SW480 (cell line): ENCODE measurements at regions not wholly inside any gene's neighbourhood (a gene's known extent, or its start where the extent isn't known, plus 50 kb on each side); places are given as distances from the start of the nearest gene placed in this dataset.
"Not testable (repeated sequence)": the region's sequence is repeated elsewhere in the genome, so short reads cannot be mapped to it uniquely, and the experiment has no call there.

Experiments
- DNase-seq: peaks from one replicate; pipeline ENCODE4 v3.0.0-alpha.2; 2016; ENCODE audit warnings: low spot score

DNA sequence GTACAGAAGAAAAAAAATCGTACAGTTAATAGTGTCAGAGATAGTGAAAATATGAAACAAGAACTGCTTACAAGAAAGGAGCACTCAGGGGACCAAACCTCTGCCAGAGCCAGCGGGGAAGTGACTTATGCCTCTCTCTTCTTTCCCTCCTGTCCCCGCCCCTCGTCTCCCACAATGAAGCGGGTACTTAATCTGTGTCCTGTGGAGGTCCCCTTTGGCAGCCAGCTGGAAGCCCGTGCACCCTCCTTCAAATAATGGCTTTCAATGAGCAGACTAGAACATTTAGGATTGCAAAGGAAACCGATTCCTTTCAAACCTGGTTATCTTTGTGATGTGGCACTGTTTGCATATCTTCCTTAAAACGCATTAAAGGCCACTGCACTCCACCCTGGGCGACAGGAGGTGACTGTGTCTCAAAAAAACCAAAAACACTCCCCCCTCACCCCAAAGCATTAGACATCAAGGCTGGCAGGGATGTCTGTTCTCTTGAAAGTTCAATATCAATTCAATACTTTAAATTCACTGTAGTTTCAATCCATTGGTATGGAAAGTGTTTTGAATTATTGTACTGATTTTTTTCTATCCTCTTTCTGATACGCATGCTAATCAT lies 51.7 kb downstream of the PPIAL4C start:
- peak; percentile 21 for DNase-seq

DNA sequence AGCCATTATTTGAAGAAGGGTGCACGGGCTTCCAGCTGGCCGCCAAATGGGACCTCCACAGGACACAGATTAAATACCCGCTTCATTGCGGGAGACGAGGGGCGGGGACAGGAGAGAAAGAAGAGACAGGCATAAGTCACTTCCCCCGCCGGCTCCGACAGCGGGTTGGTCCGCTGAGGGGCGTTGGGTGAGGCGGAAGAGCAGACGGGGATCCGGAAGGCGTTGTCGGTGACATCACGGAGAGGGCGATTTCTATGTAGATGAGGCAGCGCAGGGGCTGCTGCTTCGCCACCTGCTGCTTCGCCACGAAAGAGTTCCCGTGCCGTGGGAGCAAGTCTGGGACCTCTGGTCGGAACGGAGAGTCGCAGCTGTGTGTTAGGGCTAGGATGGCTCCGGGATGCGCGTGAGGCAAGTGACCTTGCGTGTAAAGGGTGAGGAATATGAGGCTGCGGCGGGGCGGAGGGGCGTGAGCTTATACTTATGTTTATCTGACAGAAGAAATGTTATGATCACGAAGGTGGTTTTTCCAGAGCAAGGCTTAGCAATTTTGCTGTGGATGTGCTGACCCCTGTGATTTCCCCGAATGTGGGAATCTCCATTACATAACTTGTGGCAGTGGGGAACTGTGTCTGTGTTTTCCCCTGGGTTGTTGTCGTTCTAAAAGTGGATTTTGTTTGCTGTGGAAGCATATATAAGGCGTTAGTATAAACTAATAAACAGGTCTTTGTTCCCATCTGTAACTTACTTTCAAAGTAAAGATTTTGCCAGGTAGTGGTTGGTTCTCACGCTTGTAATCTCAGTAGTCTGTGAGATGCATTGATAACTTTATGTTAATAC lies 52.9 kb downstream of the PPIAL4C start:
- DNase-seq: peak; percentile 95

DNA sequence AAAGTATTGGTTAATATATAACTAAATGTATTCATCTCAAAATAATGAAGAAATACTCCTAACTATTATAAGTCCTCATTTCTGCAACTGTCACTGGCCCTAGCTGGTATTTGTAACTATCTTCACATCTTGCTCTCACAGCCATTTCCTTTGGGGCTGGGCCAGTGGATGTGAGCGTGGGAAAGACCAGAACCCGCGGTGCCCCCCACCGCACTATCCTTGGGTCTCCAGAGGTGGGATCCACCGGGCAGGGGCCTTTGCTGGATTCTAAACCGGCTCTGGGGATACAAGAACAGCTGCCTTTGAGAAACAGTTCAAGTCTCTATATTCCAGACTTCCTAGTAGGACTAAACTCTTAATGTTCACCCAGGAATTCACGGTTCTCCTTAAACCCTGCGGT lies 54.8 kb downstream of the PPIAL4C start:
- not testable (repeated sequence) for DNase-seq

DNA sequence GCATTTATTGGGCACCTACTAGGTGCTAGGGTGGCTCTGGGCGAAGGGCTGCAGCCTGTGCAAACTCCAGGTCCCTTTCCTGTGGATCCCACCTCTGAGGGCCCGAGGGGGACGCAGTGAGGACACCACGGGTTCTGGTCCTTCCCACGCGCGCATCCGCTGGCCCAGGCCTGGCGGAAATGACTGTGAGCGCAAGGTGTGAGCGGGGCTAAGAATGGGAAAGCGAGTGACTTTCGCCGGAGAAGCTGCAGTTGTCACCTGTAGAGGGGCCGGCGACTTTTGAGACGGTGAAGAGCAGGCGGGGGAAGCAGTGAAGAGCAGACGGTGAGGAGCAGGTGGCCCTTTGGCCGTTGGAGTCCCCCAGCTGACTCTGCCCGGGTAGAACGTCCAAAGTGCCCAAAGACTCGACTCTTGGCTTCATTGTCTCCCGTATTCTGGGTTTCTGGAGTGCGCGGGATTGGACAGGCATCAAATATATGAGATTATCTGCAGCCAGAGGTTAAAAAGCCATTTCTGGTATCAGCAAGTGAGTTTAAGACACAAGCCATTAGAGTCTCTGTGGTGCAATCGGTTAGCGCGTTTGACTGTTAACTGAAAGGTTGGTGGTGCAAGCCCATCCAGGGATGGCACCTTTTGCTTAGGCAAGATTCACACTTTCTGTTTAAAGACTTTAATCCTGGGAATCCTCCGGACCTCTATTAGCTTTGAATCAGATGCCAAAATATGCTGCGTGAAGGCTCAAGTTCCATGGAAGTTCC lies 55.4 kb downstream of the PPIAL4C start:
- not testable (repeated sequence) for DNase-seq

DNA sequence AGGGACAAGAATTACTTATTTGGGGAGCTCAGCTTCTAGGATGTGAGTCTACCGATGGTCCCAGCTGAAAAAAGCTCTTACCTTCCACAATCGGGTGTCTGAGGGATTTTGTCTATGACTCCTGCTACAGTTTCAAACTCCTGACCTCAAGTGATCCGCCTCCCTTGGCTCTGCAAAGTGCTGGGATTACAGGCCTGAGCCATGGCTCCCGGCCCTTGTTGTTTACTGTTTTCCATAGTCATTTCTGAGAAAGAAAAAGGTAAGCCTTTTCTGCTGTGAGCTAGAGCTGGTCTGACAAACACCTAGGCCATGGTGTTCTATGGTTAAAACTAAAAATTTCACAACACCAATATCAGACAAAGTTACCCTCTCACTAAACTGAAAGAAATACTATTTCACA lies 57.5 kb downstream of the PPIAL4C start:
- not testable (repeated sequence) for DNase-seq

DNA sequence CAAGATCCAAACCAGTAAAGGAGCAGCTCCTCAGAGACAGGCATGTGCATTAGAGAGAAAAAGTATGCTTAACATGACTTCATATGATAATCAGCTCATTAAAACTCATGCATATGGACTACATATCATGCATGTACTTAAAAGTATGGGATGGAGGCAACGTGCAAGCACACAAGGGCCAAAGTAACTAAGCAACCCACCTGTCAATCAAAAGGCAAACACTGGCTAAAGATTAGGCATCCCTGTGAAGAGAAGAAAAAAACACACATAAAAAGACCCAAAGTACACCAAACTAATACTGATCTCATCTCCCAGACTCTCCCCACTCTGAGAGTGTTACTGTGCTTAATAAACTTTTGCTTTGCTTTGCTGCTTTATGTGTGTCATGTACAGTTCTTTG lies 61.2 kb downstream of the PPIAL4C start:
- not testable (repeated sequence) for DNase-seq

DNA sequence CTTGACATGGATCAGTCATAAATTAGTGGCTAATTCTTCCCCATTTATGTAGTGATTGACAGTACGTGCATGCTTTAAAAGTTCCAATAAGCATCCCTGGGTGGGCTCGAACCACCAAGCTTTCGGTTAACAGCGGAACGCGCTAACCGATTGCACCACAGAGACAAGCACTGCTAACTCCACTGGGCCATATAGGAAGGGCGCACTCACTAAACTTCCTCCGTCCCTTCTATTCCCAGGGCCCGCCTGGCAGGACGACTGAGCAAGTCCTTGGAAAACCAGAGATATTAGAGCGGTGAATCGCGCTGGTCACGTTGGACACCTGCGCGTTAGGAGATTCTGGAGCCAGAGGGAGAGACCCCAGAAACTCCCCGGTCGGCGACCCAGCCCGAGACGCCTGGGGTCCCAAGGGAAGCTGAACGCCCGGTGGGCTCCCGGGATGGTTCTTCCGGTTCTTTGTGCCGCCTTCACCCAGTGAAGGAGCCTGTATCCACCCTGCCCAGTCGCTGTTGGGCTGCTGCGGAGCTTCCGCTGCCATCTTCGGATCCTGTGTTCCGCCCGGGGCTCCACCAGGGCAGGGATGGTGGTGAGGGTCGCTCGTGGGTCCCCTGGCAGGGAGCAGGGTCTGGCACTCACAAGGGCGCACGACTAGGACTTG lies 62.8 kb downstream of the PPIAL4C start:
- not testable (repeated sequence) for DNase-seq

DNA sequence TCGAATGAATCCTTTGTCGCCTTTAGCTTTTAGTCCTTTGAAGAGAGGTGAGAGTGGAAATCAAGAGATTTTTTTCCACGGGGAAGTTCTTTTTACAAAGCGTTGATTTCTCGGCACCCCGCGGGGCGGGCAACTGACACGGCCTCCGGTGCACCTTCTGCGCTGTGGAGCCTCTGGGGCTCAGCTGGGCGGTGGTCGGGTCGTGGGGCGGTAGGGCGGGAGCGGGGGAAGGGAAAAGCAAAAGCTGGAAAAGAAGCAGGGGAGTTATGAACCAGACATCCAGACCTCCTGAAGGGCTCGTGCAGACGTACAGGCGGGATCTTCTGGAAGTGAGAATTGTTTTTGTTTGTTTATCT lies 63.3 kb downstream of the PPIAL4C start:
- not testable (repeated sequence) for DNase-seq

DNA sequence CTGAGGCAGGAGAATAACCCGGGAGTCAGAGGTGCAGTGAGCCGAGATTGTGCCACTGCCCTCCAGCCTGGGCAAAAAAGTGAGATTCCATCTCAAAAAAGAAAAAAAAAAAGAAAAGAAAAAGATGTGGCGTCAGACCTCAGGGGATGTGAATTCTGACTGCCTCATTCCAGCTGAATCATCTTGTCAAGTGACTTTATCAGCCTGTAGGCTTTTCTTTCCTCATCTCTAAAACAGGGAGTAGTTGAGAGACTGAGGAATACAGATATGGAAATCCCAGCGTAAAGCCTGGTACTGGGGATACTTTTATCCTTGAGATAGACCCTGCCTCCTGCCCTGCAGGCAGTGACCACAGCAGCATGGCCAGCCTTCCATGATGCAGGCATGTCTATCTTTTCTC lies 74.1 kb downstream of the PPIAL4C start:
- not testable (repeated sequence) for DNase-seq

DNA sequence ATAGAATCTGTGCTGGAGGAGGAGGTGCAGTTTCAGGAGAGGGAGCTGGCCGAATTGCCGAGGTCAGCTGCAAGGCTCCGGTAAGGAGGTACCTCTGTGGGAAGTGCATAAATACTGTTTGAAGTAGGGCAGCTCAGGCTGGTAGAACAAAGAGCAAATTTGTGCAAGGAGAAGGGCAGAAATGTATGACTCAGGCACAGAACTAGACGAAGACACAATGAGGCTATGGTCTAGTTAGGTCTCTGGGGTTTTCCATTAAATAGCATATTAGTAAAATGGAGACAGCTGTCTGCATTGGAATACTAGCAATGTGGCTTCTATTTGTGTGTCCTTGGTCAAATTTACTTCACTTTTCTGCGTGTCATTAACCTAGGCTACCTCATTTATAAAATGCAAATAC lies 74.5 kb downstream of the PPIAL4C start:
- DNase-seq: not testable (repeated sequence)

DNA sequence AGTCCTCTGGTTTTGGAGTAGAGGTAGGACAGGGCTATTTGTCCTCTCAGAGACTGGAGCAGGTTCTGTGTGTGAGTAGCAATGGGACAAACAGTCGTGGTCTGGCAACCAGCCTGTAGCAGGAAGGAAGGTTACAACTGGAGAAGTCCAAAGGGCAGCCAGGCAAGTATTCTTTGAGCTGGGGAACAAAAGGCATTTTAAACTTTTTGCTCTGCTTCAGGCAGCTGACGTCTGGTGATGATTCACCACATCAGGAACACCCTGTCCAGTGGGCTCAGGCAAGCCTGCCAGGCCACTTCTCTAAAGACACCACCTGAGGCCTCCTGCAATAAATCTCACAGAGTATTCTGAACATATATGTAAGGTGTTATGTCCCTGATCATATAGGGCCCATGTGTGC lies 81.0 kb downstream of the PPIAL4C start:
- not testable (repeated sequence) for DNase-seq

DNA sequence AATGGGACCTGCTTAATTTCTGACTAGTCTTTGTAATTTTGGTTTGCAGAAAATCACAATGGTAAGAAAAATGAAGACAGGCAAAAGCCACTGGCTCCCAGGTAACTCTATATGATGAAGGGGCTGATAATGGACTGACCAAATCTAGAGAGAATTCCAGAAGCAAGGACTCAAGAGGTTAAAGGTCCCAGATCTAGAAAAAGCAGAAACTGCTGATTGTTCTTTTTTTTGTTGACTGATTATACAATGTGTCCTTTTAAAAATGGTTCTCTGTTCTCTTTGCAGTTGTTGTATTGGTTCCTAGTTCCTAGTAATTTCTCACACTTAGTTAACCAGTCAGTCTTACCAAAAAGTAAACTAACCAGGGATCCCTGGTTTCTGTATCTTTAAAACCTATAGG lies 81.4 kb downstream of the PPIAL4C start:
- DNase-seq: not testable (repeated sequence)

DNA sequence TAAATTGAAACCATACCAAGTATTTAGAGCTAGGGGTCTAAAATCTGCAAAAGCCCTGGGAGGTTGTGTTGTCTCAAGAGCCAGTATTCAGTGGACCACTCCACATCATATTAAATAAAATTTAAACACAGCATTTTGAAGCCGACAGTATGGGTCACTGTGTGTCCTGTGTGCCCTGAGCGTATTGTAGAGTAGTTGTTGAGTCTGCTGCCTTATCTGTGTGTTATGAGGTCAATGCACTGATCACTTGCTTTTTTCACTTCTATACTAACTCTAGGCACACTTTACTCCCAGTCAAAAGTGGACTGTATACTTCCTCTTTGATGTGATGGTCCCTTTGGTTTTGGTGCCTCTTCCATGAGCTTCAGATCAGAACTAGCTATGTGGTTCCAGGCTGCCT lies 81.9 kb downstream of the PPIAL4C start:
- DNase-seq: not testable (repeated sequence)

DNA sequence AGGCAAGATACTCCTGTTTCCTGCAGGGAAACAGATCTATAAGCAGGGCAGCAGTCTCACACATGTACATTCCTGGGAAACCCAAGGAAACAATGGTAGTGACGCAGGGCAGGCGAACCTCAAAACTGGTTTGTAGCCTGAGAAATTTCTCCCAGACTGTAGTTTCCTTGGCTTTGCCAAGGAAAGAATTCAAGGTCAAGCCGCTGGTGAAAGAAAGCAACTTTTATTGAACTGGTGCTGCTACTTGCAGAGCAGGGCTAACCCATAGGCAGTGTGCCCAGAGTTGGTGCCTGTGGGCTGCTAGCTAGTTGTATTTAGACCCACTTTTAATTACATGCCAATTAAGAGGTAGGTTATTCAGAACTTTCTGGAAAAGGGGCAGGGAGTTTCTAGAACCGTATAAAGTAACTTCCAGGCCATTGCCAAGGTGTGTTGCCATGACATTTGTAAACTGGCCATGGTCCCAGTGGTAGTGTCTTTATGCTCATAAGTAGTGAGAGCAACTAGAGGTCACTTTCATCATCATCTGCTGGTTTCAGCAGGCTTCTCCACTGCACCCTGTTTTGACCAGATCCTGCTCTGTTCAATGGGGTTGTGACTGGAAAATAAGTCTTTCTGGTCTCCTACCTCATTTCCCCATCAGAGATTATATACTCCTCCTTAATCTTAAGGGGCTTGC lies 89.7 kb downstream of the PPIAL4C start:
- not testable (repeated sequence) for DNase-seq

DNA sequence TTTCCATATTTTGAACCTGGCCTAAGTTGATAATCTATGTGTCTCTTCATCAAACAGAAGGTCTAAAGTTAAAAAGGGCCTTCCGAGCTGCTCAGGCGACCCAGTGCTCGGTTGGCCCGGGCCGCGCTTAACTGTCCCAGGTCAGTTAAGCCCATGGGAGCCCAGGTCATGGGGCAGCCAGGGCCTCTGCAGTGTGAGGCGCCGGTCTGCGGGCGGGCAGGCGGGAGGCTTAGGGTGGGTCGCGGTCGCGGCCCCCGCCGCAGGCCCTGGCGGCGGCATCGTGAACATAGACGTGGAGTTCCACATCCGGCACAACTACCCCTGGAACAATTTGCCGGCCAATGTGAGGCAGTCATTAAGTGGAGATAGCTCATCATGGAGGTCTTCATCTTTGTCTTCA lies 91.3 kb downstream of the PPIAL4C start:
- not testable (repeated sequence) for DNase-seq

DNA sequence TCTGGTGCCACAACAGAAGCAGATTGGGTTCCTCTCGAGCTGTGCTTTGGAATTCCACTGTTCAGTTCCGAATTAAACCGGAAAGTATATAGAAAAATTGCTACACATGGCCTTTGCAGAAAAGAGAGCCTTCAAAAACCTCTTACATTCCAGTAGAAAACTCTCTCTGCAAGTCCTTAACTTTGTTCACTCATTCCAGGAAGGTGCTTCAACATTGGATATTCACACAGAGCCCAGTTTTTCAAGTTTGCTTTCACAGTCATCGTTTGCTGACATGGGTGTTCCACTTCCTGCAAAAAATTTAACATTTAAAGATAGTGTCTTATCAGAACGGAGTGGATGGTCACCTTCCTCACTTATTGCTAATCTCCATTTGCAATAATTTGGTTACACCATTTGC lies 93.7 kb downstream of the PPIAL4C start:
- not testable (repeated sequence) for DNase-seq

DNA sequence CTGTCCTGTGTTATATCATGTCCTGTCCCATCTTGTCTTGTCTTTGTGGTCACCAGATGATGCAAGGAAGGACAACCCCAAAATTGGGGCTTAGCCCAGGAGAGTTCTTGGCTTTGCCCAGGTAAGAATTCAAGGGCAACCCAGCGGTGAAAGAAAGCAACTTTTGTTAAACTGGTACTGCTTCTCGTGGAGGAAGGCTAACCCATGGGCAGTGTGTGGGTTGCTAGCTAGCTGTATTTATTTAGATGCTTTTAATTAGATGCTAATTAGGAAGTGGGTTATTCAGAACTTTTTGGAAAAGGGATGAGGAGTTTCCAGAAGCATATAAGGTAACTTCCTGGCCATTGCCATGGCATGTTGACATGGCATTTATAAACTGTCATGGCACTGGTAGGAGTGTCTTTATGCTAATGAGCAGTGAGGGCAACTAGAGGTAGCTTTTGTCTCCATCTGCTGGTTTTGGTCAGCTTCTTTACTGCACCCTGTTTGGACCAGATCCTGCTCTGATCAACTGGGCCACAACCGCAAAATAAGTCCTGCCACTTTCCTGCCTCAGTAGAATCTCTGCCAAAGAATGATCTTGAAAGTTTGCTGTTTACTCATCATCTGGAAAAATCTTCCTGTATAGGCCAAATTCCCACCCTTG lies 95.8 kb upstream of the FCGR1A start:
- not testable (repeated sequence) for DNase-seq

DNA sequence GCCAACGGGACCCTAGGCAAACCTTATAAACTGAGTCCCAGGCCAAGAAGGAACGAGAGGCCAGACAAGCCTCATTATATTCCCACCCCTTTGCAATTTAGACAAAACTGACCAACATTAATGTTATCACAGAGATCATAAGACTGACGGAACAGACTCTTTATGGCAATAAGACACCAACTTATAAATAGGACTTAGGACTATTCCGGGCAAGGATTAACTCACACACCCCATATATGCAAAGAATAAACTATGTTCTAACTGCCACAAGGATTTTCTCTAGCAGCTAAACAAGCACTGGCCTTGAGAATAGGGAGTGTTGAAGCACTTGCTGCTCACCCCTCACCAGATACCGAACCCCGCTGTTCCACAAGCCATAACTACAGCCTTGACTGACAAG lies 91.1 kb upstream of the FCGR1A start:
- DNase-seq: not testable (repeated sequence)

DNA sequence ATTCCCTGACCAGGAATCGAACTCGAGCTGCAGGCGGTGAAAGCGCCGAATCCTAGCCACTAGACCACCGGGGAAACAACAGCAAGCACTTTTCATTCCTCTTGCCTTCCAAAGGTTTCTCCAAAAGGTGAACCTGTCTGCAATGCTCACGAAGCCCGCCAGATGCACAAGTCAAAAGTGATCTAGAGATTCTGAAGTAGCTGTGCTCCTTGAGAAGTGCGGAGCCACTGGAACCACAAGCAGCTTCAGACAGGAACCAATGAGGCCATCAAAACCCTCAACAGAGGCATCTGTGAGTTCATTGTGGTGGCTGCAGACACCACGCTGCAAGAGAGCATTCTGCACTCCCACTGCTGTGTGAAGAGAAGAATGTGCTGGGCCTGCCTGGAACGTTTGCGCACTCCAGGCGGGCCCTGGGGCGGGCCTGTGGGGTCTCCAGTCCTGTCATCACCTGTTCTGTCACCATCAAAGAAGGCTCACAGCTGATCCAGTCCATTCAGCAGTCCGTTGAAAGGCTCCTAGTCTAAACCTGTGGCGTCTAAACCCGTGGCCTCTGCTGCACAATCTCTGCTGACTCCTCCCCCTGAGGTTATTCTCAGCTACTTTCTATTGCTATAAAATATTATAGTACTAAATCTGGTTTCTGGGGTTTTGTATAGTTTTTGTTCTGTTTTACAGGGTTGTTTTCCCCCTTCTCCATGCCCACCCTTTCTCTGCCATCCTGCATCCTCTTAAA lies 89.5 kb upstream of the FCGR1A start:
- DNase-seq: not testable (repeated sequence)

DNA sequence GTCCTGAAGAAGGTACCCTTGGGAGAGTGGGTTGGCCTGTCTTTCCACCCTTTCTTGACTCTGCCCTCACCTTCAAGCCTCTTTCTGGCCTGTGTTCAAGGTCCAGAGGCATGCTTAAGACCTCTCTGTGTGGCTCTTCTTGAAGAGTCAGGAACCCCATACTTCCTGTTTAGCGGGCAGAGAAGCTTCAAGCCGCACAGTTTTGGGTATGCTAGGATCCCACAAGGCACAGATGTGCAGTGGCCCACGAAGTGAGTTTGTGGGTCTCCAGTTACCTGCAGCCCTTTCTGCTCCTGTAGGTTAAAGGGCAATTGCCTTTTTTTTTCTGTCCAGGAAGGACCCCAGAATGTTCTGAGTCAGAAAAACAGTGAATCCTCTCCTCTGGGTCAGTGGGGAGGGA lies 87.4 kb upstream of the FCGR1A start:
- not testable (repeated sequence) for DNase-seq
